ENCODE measurements at regions not wholly inside any gene's neighbourhood (a gene's known extent, or its start where the extent isn't known, plus 50 kb on each side); places are given as distances from the start of the nearest gene placed in this dataset.

GRCh38 chr16:59330019-59330670, 596.0 kb upstream of the GOT2 start:
- Histone ChIP-seq H2AFZ (ENCODE audit: low read length) (no peak overlapping the region), H3K79me2 (ENCODE audit: low read length) (no peaks in the 10 kb centered on the region), H3K4me3 (ENCODE audit: low read length) (no peak overlapping the region), H3K27me3 (replicated peaks; ENCODE audit: insufficient read depth, low read length) (peaks cover 32% of the 10 kb centered on the region), H3K9ac (ENCODE audit: low read length) (no peak overlapping the region), H3K9me3 (replicated peaks; ENCODE audit: insufficient read depth, low read length) (no peaks in the 10 kb centered on the region), H3K36me3 (replicated peaks; ENCODE audit: insufficient read depth, low read length) (no peaks in the 10 kb centered on the region), H3K4me2 (ENCODE audit: low read depth, low read length) (no peak overlapping the region), H3K9me2 (replicated peaks; ENCODE audit: insufficient read depth, low read length) (no peaks in the 10 kb centered on the region), H3K27ac (ENCODE audit: low read length) (no peak overlapping the region), H3F3A (ENCODE audit: insufficient read depth, low read length) (peaks cover 16% of the 10 kb centered on the region), H3K4me1 (ENCODE audit: low read length) (peaks cover 8% of the 10 kb centered on the region; the same call in 1 of the 2 replicates), H4K20me1 (ENCODE audit: insufficient read depth, low read length) (no peaks in the 10 kb centered on the region)
- DNase-seq: no peak
- TF ChIP-seq CTCF (IDR thresholded peaks at IDR 0.05; ENCODE audit: low read length) (no peak), EZH2phosphoT487 (IDR thresholded peaks at IDR 0.05; ENCODE audit: low read length) (no peak), EZH2 (optimal IDR thresholded peaks at IDR 0.05; ENCODE audit: low read depth, low read length) (no peak)

GRCh38 chr16:59328961-59329360, 594.8 kb upstream of the GOT2 start:
- Histone ChIP-seq H3K27ac (ENCODE audit: low read length) (no peak overlapping the region), H3K4me1 (ENCODE audit: low read length) (peaks cover 8% of the 10 kb centered on the region; the same call in 1 of the 2 replicates), H3K9me3 (replicated peaks; ENCODE audit: insufficient read depth, low read length) (no peaks in the 10 kb centered on the region), H3K79me2 (ENCODE audit: low read length) (no peaks in the 10 kb centered on the region), H3K27me3 (replicated peaks; ENCODE audit: insufficient read depth, low read length) (peaks cover 21% of the 10 kb centered on the region), H4K20me1 (ENCODE audit: insufficient read depth, low read length) (no peaks in the 10 kb centered on the region), H3K9ac (ENCODE audit: low read length) (no peak overlapping the region), H2AFZ (ENCODE audit: low read length) (no peak overlapping the region), H3K9me2 (replicated peaks; ENCODE audit: insufficient read depth, low read length) (no peaks in the 10 kb centered on the region), H3K4me2 (ENCODE audit: low read depth, low read length) (no peak overlapping the region), H3F3A (ENCODE audit: insufficient read depth, low read length) (peaks cover 16% of the 10 kb centered on the region), H3K36me3 (replicated peaks; ENCODE audit: insufficient read depth, low read length) (no peaks in the 10 kb centered on the region), H3K4me3 (ENCODE audit: low read length) (no peak overlapping the region)
- no peak for TF ChIP-seq EZH2phosphoT487 (IDR thresholded peaks at IDR 0.05; ENCODE audit: low read length)
- TF ChIP-seq CTCF (IDR thresholded peaks at IDR 0.05; ENCODE audit: low read length): no peak
- no peak for TF ChIP-seq EZH2 (optimal IDR thresholded peaks at IDR 0.05; ENCODE audit: low read depth, low read length)
- DNase-seq: no peak

- no peaks in the 10 kb centered on the region for H3K9me3 ChIP-seq (replicated peaks; ENCODE audit: insufficient read depth, low read length)
- no peaks in the 10 kb centered on the region for H3K36me3 ChIP-seq (replicated peaks; ENCODE audit: insufficient read depth, low read length)
- TF ChIP-seq CTCF (IDR thresholded peaks at IDR 0.05; ENCODE audit: low read length) (no peak), EZH2 (optimal IDR thresholded peaks at IDR 0.05; ENCODE audit: low read depth, low read length) (no peak), EZH2phosphoT487 (IDR thresholded peaks at IDR 0.05; ENCODE audit: low read length) (no peak)
Measured at GRCh38 chr16:59327894-59328293, 593.8 kb upstream of the GOT2 start.

More at GRCh38 chr16:59327894-59328293, 593.8 kb upstream of the GOT2 start:
- Histone ChIP-seq H3K27ac (ENCODE audit: low read length) (no peak overlapping the region), H3K9me2 (replicated peaks; ENCODE audit: insufficient read depth, low read length) (no peaks in the 10 kb centered on the region), H3K9ac (ENCODE audit: low read length) (no peak overlapping the region), H3K27me3 (replicated peaks; ENCODE audit: insufficient read depth, low read length) (peaks cover 21% of the 10 kb centered on the region), H2AFZ (ENCODE audit: low read length) (no peak overlapping the region), H3K4me2 (ENCODE audit: low read depth, low read length) (no peak overlapping the region), H3K79me2 (ENCODE audit: low read length) (no peaks in the 10 kb centered on the region), H3F3A (ENCODE audit: insufficient read depth, low read length) (peaks cover 16% of the 10 kb centered on the region), H4K20me1 (ENCODE audit: insufficient read depth, low read length) (no peaks in the 10 kb centered on the region), H3K4me3 (ENCODE audit: low read length) (no peak overlapping the region), H3K4me1 (ENCODE audit: low read length) (peaks cover 8% of the 10 kb centered on the region; the same call in 1 of the 2 replicates)
- no peak for DNase-seq
